Upper lobe of right lung (tissue), 1 donor: ENCODE measurements at regions not wholly inside any gene's neighbourhood (a gene's known extent, or its start where the extent isn't known, plus 50 kb on each side); places are given as distances from the start of the nearest gene placed in this dataset.

ENCODE experiments used
- ATAC-seq: fragments of 200-7000 bp; cut with Tn5 transposase; one replicate; pipeline ENCODE4 v1.9.1; 2020; ENCODE audit warnings: mild to moderate bottlenecking, moderate library complexity
- DNase-seq: peaks from one replicate; pipeline ENCODE4 v3.0.0-alpha.2; 2020
- H3K27ac ChIP-seq: fragments of 200-600 bp; one replicate; pipeline ENCODE4 v1.8.0; 2022
- H3K27me3 ChIP-seq: fragments of 200-600 bp; one replicate; pipeline ENCODE4 v1.8.0; 2022; ENCODE audit warnings: mild to moderate bottlenecking
- H3K36me3 ChIP-seq: fragments of 200-600 bp; one replicate; pipeline ENCODE4 v1.8.0; 2022
- H3K4me1 ChIP-seq: fragments of 200-600 bp; one replicate; pipeline ENCODE4 v1.8.0; 2022
- H3K4me3 ChIP-seq: fragments of 200-600 bp; one replicate; pipeline ENCODE4 v1.8.0; 2022; ENCODE audit warnings: mild to moderate bottlenecking
- H3K9me3 ChIP-seq: fragments of 200-600 bp; one replicate; pipeline ENCODE4 v1.8.0; 2022
- CTCF ChIP-seq: fragments of 200-600 bp; IDR thresholded peaks from one replicate; pipeline ENCODE4 v1.8.0; 2022; ENCODE audit warnings: antibody characterized with exemption
- intact Hi-C: fragments of 100-400 bp; cut with DNase I; formaldehyde crosslinking; loops from one replicate; pipeline ENCODE4 v1.11.0; 2022
- donor health status: DM: no; HTN: yes; CAD: no; lungs with severe emphysema.

GRCh38 chr17:71682174-71682494 is 438.7 kb upstream of the SOX9 start:
- intact Hi-C loops: no loop called here
- Histone ChIP-seq H3K36me3 (no peaks in the 10 kb centered on the region), H3K27ac (no peak overlapping the region), H3K4me1 (no peaks in the 10 kb centered on the region), H3K4me3 (no peak overlapping the region), H3K9me3 (no peaks in the 10 kb centered on the region), H3K27me3 (no peaks in the 10 kb centered on the region)
- ATAC-seq: no peak
- TF ChIP-seq CTCF: no peak
- no peak for DNase-seq

GRCh38 chr17:71689782-71690181 is 431.0 kb upstream of the SOX9 start:
- H3K27me3 ChIP-seq: no peaks in the 10 kb centered on the region
- TF ChIP-seq CTCF: no peak
- intact Hi-C loops: no loop called here
- no peak overlapping the region for H3K27ac ChIP-seq
- H3K4me3 ChIP-seq: no peak overlapping the region
- no peaks in the 10 kb centered on the region for H3K36me3 ChIP-seq
- no peaks in the 10 kb centered on the region for H3K4me1 ChIP-seq
- no peak for DNase-seq
- ATAC-seq: no peak
- H3K9me3 ChIP-seq: no peaks in the 10 kb centered on the region

GRCh38 chr17:71699907-71700306 is 420.9 kb upstream of the SOX9 start:
- Histone ChIP-seq H3K4me1 (no peaks in the 10 kb centered on the region), H3K4me3 (no peak overlapping the region), H3K36me3 (no peaks in the 10 kb centered on the region), H3K9me3 (no peaks in the 10 kb centered on the region), H3K27me3 (no peaks in the 10 kb centered on the region), H3K27ac (no peak overlapping the region)
- no peak for TF ChIP-seq CTCF
- DNase-seq (no peak), ATAC-seq (no peak)
- intact Hi-C loops: no loop called here

- DNase-seq: no peak
- no peak for TF ChIP-seq CTCF
- H3K4me1 ChIP-seq: no peaks in the 10 kb centered on the region
- no peak overlapping the region for H3K27ac ChIP-seq
- intact Hi-C loops: no loop called here
- no peaks in the 10 kb centered on the region for H3K9me3 ChIP-seq
- no peaks in the 10 kb centered on the region for H3K36me3 ChIP-seq
- no peak overlapping the region for H3K4me3 ChIP-seq
- no peaks in the 10 kb centered on the region for H3K27me3 ChIP-seq
- ATAC-seq: no peak
Observed at GRCh38 chr17:71703701-71704100, 417.1 kb upstream of the SOX9 start.

- Histone ChIP-seq H3K27me3 (no peaks in the 10 kb centered on the region), H3K27ac (no peak overlapping the region), H3K4me3 (no peak overlapping the region), H3K4me1 (no peaks in the 10 kb centered on the region), H3K9me3 (no peaks in the 10 kb centered on the region), H3K36me3 (no peaks in the 10 kb centered on the region)
- no peak for DNase-seq
- ATAC-seq: no peak
- intact Hi-C loops: no loop called here
- TF ChIP-seq CTCF: no peak
Observed at GRCh38 chr17:71709271-71709890, 411.4 kb upstream of the SOX9 start.

GRCh38 chr17:71709946-71710345 is 410.9 kb upstream of the SOX9 start:
- no peak overlapping the region for H3K4me3 ChIP-seq

More at GRCh38 chr17:71709946-71710345, 410.9 kb upstream of the SOX9 start:
- H3K27me3 ChIP-seq: no peaks in the 10 kb centered on the region
- DNase-seq (no peak), ATAC-seq (no peak)
- intact Hi-C loops: no loop called here
- no peak overlapping the region for H3K27ac ChIP-seq
- TF ChIP-seq CTCF: no peak
- no peaks in the 10 kb centered on the region for H3K9me3 ChIP-seq
- H3K36me3 ChIP-seq: no peaks in the 10 kb centered on the region
- no peaks in the 10 kb centered on the region for H3K4me1 ChIP-seq
